OCI-LY1 (cell line): ENCODE measurements at regions not wholly inside any gene's neighbourhood (a gene's known extent, or its start where the extent isn't known, plus 50 kb on each side); places are given as distances from the start of the nearest gene placed in this dataset.

Experiments
- H2AFZ ChIP-seq: fragments of 200-600 bp; sonication (generic), shearing (Covaris generic); 2 replicates; pipeline ENCODE4 v1.6.0; 2014; ENCODE audit warnings: antibody characterized with exemption, mild to moderate bottlenecking, low read length
- H3F3A ChIP-seq: fragments of 200-600 bp; sonication (generic), shearing (Covaris generic); 2 replicates; pipeline ENCODE4 v1.6.0; 2014; ENCODE audit warnings: mild to moderate bottlenecking, antibody characterized with exemption, low read length, moderate library complexity; ENCODE audit not compliant: insufficient read depth
- H3K27ac ChIP-seq: fragments of 200-600 bp; sonication (generic); 2 replicates; pipeline ENCODE4 v1.5.1; 2014; ENCODE audit warnings: low read length, mixed run types, mild to moderate bottlenecking, low read depth; ENCODE audit not compliant: poor library complexity, severe bottlenecking
- H3K27me3 ChIP-seq: fragments of 200-600 bp; sonication (generic); 2 replicates; pipeline ENCODE4 v1.6.0; 2014; ENCODE audit warnings: antibody characterized with exemption, mild to moderate bottlenecking, low read length, moderate library complexity; ENCODE audit not compliant: insufficient read depth
- H3K36me3 ChIP-seq: fragments of 200-600 bp; sonication (generic); 2 replicates; pipeline ENCODE4 v1.6.1; 2014; ENCODE audit warnings: mild to moderate bottlenecking, antibody characterized with exemption, low read length, moderate library complexity, mixed read lengths; ENCODE audit not compliant: insufficient read depth
- H3K4me1 ChIP-seq: fragments of 200-600 bp; sonication (generic); 2 replicates; pipeline ENCODE4 v1.5.1; 2014; ENCODE audit warnings: mild to moderate bottlenecking, low read length, moderate library complexity; ENCODE audit not compliant: insufficient read depth, severe bottlenecking
- H3K4me2 ChIP-seq: fragments of 200-600 bp; sonication (generic), shearing (Covaris generic); 2 replicates; pipeline ENCODE4 v1.6.1; 2014; ENCODE audit warnings: low read length
- H3K4me3 ChIP-seq: fragments of 200-600 bp; sonication (generic); 2 replicates; pipeline ENCODE4 v1.5.1; 2014; ENCODE audit warnings: low read length, low read depth, mild to moderate bottlenecking, mixed read lengths; ENCODE audit not compliant: poor library complexity, severe bottlenecking
- H3K79me2 ChIP-seq: fragments of 200-600 bp; shearing (Covaris generic); 2 replicates; pipeline ENCODE4 v1.6.1; 2016; ENCODE audit warnings: mixed run types, low read length, mixed read lengths; ENCODE audit not compliant: insufficient read depth
- H3K9ac ChIP-seq: fragments of 200-600 bp; sonication (generic), shearing (Covaris generic); 2 replicates; pipeline ENCODE4 v1.6.1; 2014; ENCODE audit warnings: mild to moderate bottlenecking, low read length, mixed read lengths
- H3K9me2 ChIP-seq: fragments of 200-600 bp; sonication (generic), shearing (Covaris generic); 2 replicates; pipeline ENCODE4 v1.6.1; 2014; ENCODE audit warnings: low read depth, mild to moderate bottlenecking, low read length, mixed read lengths
- H3K9me3 ChIP-seq: fragments of 200-600 bp; shearing (Covaris generic); 2 replicates; pipeline ENCODE4 v1.6.1; 2014; ENCODE audit warnings: low read length, mixed read lengths
- H4K20me1 ChIP-seq: fragments of 200-600 bp; sonication (generic), shearing (Covaris generic); 2 replicates; pipeline ENCODE4 v1.6.0; 2016; ENCODE audit warnings: mild to moderate bottlenecking, low read length; ENCODE audit not compliant: insufficient read depth
- EZH2 ChIP-seq: fragments of 200-600 bp; sonication (generic), shearing (Covaris generic); IDR thresholded peaks from 2 replicates; pipeline ENCODE4 v1.8.0; 2017; ENCODE audit warnings: borderline replicate concordance, mixed run types, mild to moderate bottlenecking, antibody characterized with exemption, low read length, moderate library complexity, mixed read lengths
- TF ChIP-seq, protein P1 (sequence below): fragments of 200-600 bp; sonication (generic), shearing (Covaris generic); IDR thresholded peaks from 2 replicates; pipeline ENCODE4 v1.5.1; 2017; ENCODE audit warnings: mild to moderate bottlenecking, antibody characterized with exemption, low read length, moderate library complexity, mixed read lengths

- Histone ChIP-seq H4K20me1 (no peaks in the 10 kb centered on the region), H3K4me3 (no peak overlapping the region), H3K79me2 (no peaks in the 10 kb centered on the region), H3K9me3 (no peaks in the 10 kb centered on the region), H3K9me2 (no peaks in the 10 kb centered on the region), H2AFZ (no peak overlapping the region), H3K36me3 (no peaks in the 10 kb centered on the region), H3K27ac (no peak overlapping the region), H3F3A (no peaks in the 10 kb centered on the region), H3K4me2 (no peak overlapping the region), H3K27me3 (peaks cover 1% of the 10 kb centered on the region; the same call in 1 of the 2 replicates), H3K4me1 (peaks cover 6% of the 10 kb centered on the region), H3K9ac (no peak overlapping the region)
- TF ChIP-seq EZH2, result no peak
- TF ChIP-seq, protein P1, sequence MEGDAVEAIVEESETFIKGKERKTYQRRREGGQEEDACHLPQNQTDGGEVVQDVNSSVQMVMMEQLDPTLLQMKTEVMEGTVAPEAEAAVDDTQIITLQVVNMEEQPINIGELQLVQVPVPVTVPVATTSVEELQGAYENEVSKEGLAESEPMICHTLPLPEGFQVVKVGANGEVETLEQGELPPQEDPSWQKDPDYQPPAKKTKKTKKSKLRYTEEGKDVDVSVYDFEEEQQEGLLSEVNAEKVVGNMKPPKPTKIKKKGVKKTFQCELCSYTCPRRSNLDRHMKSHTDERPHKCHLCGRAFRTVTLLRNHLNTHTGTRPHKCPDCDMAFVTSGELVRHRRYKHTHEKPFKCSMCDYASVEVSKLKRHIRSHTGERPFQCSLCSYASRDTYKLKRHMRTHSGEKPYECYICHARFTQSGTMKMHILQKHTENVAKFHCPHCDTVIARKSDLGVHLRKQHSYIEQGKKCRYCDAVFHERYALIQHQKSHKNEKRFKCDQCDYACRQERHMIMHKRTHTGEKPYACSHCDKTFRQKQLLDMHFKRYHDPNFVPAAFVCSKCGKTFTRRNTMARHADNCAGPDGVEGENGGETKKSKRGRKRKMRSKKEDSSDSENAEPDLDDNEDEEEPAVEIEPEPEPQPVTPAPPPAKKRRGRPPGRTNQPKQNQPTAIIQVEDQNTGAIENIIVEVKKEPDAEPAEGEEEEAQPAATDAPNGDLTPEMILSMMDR, result no peak
Observed at GRCh38 chr21:36540700-36541099, 60.8 kb upstream of the CLDN14 start.

DNA sequence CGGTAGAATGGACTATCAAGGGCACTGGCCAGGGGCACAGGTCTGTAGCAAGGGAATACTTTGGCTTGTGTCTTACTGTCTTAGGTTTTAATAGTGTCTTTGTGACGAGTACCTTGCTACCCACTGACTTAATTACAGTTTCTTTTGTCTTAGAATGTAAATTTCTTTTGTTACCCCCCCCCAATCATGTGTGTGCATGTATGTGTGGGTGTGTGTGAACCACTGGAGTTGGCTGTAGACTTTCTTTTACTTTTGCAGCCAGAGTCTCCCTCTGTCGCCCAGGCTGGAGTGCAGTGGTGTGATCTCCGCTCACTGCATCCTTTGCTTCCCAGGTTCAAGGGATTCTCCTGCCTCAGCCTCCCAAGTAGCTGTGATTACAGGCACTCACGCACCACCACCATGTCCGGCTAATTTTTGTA lies 61.8 kb upstream of the CLDN14 start:
- Histone ChIP-seq H3K4me1 (peaks cover 6% of the 10 kb centered on the region), H2AFZ (no peak overlapping the region), H3K79me2 (no peaks in the 10 kb centered on the region), H3K36me3 (no peaks in the 10 kb centered on the region), H3F3A (no peaks in the 10 kb centered on the region), H3K9me3 (no peaks in the 10 kb centered on the region), H3K27me3 (peaks cover 6% of the 10 kb centered on the region; the same call in 1 of the 2 replicates), H3K9me2 (no peaks in the 10 kb centered on the region), H3K9ac (no peak overlapping the region), H4K20me1 (no peaks in the 10 kb centered on the region), H3K27ac (no peak overlapping the region), H3K4me2 (no peak overlapping the region), H3K4me3 (no peak overlapping the region)
- TF ChIP-seq, protein P1, result no peak
- no peak for TF ChIP-seq EZH2

GRCh38 chr21:36542312-36543101 lies 62.6 kb upstream of the CLDN14 start:
- Histone ChIP-seq H3K4me1 (peaks cover 6% of the 10 kb centered on the region), H3K27me3 (peaks cover 6% of the 10 kb centered on the region; the same call in 1 of the 2 replicates), H3K9ac (no peak overlapping the region), H3K4me3 (no peak overlapping the region), H3K36me3 (no peaks in the 10 kb centered on the region), H3K4me2 (no peak overlapping the region), H3K9me3 (no peaks in the 10 kb centered on the region), H3F3A (no peaks in the 10 kb centered on the region), H4K20me1 (no peaks in the 10 kb centered on the region), H3K79me2 (no peaks in the 10 kb centered on the region), H2AFZ (no peak overlapping the region), H3K27ac (no peak overlapping the region), H3K9me2 (no peaks in the 10 kb centered on the region)
- no peak for TF ChIP-seq EZH2
- TF ChIP-seq, protein P1, result peak; percentile 24; the same call in 1 of the 2 replicates
